Pons (tissue), 1 donor: ENCODE measurements at regions not wholly inside any gene's neighbourhood (a gene's known extent, or its start where the extent isn't known, plus 50 kb on each side); places are given as distances from the start of the nearest gene placed in this dataset.

Experiments
- DNase-seq: peaks from one replicate; pipeline ENCODE4 v3.0.0-alpha.2; 2016; ENCODE audit warnings: low spot score

DNA sequence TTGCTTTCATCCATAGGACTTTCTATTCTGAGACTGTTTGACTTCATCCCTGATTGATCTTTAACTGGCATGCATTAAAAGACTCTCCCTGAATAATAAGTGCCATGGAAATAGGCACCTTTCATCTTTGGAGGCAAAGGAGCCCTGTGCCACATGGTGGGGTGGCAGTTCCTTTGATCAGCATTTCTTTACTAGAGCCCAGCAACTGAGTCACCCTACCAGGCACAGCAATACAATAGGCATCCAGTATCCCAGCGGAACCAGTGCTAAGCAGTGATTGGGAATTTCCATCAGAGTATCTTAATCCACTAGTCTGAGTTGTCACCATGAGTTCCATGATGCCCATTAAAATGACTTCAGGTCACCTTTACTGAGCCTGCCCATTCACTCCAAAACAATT lies 476.1 kb upstream of the MPDZ start:
- DNase-seq, result no peak

DNA sequence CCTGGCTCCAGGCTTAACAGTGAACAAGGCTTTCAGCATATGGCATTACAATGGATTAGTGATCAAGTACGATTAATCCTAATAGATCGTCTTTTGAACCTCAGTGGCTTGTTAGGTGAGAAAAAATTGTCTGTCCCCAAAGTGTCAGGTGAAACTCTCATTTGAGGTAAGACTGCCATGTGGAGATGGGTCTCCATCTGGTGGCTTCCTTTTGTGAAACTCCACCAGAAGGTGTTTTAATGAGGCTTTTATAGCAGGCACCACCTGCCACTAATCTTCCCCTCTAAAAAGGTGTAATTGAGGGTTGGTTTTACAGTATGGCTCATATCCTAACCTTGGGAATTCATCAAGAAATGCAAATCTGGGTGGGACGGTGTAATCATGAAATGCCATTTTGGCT lies 471.1 kb upstream of the MPDZ start:
- DNase-seq, result no peak

DNA sequence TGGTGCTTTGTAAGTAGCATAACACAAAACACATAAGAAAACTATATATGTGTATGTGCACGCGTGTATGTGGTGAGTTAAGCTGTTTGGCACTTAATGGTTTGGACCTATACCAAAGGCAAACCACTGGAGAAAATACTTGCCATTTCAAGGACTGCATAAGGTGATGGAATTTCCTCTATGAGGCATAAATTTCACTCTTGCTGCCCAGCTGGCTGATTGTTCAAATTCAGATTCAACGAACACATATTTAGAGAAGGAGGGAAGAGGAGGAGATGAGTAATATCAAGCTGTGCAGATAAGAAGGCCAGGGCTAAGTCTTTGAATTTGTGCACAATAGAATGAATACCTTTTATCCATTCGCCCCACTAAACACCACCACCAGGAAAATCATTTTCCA lies 470.6 kb upstream of the MPDZ start:
- no peak for DNase-seq

DNA sequence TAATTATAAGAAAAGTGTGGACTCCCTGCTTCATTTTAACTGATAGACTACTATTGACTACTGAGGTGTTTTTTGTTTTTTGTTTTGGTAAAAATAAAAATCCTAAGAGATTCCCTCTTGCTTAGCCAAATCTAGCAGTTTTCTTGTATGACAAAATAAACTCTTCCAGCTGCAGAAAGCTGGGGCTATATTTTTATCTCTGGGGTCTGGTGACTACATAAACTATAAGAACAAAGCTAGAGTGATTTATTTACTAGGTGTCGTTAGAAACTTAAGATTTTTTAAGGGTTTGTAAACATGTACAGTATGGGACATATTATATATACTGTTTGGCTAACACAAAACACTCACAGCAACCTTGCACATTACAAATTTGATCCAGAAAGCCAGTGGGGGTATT lies 467.4 kb upstream of the MPDZ start:
- no peak for DNase-seq

DNA sequence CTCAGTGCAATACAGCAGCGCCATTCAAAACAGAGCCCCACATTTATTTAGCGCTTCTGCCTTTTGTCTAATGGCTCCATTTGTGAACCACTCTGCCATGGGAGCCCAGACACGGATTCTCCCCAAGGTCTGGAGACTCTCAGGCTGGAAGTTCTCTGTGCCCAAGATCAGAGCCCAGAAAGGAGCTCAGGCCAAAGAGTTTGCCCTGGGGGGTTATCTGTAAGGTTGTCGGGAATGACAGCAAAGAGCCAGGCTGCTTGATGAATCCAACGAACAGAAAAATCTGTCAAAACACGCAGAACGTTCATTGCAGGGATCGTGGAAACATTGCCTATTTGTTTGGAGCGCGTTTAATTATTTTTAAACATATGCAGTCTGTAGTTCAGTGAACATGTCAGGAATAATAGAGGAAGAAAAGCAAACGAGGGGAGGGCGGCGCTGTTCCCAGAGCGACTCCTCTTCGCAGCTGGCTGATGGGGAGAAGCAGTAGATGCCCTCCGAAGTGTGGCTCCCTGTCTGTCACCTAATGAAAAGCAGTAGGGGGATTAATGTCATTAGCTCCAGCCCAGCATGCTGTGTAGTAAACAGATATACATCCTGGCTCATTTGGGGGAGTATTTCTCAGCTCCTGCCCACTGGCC lies 464.9 kb upstream of the MPDZ start:
- DNase-seq, result no peak

DNA sequence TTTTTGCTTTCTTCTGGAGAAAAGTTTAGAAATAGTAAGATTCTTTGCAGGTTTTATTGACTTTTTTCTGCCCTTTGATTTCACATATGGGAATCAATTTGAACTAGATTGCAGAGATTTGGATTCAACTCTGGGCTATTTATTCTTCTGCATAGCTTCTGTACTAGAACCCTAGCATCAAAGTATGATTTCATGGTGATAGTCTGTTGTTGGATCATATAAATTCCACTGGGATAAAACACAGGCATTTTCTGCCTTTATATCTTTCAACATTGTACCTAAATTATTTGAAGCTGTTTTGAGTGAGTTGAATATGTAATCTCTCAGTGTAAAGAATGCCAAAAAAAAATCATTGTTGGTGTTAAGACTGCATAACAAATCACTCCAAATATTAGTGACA lies 458.4 kb upstream of the MPDZ start:
- no peak for DNase-seq

DNA sequence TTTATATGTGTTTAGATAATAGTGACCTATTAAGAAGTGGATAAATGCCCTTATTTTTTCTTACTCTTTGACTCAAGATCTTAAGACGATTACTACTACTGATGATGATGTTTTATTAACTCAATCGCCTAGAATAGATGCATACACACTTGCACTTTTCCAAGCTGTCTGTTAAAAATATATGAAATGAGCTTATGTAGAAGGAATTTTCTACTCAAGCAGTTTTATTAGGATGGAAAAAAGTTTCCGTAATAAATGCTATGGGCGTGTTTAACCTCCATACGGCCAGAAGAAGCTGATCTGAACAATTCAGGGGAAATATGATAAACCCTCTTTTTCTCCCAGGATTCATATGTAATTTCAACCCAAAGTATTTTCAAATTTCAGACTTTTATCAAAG lies 455.7 kb upstream of the MPDZ start:
- DNase-seq, result no peak

DNA sequence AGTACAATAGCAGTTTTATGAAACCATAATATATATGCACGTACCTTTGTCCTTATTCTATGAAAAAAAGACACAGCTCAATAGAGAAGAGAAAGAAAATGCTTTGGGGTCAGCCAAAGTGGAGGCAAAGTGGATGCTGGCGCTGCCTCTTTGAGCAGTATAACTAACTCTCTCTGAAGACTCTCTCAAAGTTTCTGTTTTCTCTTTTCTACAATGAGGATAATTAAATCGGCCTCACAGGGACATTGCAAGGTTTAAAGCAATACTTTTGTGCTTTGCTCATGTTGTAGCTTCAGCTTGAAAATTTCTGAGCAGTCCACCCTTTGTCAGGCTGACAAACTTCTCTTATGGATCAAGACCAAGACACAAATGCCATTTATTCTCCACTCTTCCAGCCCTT lies 455.1 kb upstream of the MPDZ start:
- DNase-seq, result no peak

DNA sequence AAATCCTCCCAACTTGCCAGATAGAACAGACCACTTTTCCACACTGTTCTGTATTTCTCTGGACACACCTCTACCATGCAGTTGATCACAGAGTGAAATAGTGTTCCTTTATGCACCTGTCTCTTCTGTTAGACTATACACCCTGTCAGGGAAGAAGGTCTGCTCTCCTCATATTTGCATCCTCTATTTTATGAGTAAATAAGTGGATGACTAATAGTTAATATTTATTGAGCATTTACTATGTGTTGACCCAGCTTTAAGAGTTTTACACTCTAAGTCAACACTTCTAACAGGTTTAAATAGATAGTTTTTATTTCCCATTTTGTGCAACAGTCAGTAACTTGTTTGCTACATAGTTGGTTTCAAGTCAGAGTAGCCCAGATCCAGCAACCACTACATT lies 452.8 kb upstream of the MPDZ start:
- no peak for DNase-seq

DNA sequence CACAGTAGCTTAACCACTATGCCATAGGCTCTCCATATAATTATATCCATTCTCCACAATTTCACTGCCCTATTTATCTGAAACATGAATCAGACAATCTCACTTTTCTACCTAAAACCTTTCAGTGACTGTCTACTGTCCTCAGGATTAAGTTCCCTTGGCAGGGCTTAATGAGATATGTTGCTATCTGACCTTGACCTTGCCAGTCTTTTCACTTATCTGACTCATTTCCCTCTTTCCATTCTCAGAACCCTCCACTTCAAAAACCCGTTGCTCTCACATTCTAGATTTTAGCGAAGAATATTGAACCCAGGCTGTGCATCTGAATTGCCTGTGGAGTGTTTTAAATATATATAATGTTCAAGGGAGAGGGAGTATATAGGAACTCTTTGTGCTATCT lies 452.1 kb upstream of the MPDZ start:
- DNase-seq, result no peak

DNA sequence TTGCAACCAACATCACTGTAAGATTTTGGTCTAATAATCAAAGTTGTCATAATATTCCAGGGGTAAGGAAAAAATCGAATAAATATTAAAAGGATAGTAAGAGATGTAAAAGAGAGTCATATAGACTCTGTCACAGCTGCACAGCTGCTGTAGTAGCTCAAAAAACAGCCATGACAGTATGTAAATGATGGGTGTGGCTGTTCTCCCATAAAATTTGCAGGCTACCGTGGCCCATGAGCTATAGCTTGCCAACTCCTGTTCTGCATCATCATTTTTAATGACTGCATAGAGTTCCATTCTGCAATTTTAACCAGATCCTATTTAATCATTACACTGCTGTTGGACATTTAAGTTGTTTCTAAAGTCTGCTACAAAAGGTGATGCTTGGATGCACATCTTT lies 450.5 kb upstream of the MPDZ start:
- DNase-seq, result no peak

DNA sequence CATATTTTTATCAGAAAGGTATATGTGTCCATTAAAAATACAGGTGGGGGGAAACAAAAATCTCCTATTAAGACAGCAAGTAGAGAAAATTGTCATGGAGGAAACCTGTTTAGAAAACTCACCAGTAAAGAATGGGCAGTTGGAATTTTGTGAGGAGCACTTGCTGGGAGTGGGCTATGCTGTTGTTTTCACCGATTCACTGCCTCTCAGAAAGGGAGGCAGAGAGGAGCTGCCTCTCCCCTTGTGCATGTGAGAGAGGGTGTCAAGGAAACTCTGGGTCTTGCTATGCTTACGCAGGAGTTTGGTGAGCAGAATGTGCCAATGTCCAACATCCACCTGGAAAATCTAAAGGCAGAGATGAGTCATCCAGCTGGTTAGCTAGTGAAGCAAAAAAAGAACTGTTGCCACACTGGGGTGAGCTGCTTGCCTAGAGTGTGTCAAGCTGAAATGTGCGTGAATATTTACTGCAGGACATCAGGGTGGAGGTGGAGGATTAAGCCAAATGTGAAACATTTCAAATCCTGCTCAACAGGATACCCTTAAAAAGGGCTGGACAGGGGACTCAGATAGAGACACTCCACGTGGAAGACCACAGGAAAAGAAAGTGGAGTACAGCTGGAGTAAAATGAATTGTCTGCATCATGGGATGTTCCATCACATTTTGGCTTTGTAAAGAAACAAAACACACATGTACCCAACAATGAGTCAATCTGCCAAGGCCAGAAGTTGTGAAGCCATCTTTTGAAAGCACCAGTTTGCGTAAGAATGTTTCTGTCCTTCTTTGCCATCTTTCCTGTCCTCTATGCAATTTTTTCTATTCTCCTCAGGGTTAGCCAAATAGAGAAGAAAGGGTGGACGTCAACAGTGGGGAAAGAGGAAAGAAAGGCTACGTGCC lies 449.7 kb upstream of the MPDZ start:
- DNase-seq, result no peak

DNA sequence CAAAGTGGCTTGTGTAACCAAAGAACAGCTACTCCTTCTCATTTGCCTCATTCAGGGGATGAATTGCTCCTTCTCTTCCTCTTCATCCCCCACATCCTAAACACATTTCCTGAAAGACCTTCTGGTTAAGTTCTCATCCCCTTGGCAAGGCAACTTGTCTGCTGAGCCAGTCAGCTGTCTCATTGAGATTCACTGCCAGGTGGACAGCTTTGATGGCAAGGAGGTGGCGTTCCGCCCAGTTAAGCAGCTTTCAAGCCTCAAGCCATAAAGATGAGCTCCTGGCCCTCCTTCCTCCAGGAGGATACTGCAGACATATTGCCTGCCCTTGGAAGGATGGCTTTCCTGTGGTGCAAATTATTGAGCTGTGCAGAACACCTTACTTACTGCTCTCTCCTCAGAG lies 448.6 kb upstream of the MPDZ start:
- DNase-seq, result peak; percentile 72

DNA sequence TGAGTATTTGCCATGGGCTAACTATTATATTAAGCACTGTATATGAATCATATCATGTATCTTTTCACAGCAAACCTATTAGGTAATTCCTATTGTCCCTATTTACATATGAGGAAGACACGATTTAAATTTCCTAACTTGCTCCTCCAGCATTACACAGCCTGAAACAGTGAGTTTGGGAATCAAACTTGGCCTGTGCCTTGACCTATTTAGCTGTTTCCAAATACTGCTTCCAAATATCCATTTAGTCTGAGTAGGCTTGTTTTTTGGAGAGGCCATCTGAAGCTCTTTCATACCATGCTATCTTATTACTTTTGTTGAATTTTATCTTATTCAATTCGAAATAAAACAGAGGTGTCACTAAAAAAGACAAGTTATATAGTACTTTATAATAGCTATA lies 447.3 kb upstream of the MPDZ start:
- DNase-seq, result no peak

DNA sequence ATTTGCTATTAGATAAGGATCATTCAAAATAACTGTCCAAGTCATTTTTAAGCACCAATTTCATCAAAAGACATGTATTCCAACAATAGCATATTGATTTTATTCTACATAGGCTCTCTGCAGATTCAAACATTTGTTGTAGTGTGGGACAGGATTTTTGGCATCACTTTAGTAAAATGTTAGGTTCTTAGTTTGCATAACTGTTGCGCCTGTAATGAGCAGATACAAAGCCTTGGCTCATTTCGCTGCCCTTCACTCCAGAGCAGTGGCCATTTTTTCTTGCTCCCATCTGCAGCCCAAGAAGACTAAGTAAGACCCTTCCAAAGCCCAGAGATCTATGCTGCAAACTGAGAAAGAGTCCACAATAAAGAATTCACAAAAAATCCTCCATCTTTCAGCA lies 446.0 kb upstream of the MPDZ start:
- no peak for DNase-seq

DNA sequence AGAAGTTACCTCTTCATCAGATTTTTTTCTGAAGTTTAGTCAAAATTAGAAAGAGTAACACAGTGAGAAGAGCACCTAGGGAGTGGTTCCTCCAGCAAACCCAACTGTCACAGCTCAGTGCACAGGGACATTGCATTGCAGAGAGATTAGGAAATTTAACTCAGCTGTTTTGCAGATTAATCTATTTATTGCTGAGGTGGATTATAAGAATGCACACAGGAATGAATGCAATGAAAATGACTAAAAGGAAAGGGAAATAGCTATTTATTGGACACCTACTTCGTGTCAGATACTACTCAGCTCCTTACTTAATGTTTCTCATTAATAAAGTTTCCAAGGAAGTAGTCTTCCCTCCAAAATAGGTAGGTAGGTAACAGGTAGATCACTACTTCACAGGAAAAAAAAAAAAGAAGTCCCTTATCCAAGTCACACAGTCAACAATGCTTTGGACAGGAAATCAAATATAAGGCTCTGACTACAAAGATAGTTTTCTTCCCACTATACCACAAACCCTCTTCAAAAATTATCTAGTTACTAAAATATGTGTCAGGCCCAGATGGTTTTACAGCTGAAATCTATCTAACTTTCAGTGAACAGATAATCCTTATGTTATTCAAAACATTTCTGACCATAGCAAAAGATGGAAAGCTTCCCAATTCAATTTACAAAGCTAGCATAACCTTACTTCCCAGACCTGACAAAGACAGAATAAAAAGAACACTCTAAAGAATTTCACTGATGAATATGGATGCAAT lies 442.2 kb upstream of the MPDZ start:
- DNase-seq, result no peak

DNA sequence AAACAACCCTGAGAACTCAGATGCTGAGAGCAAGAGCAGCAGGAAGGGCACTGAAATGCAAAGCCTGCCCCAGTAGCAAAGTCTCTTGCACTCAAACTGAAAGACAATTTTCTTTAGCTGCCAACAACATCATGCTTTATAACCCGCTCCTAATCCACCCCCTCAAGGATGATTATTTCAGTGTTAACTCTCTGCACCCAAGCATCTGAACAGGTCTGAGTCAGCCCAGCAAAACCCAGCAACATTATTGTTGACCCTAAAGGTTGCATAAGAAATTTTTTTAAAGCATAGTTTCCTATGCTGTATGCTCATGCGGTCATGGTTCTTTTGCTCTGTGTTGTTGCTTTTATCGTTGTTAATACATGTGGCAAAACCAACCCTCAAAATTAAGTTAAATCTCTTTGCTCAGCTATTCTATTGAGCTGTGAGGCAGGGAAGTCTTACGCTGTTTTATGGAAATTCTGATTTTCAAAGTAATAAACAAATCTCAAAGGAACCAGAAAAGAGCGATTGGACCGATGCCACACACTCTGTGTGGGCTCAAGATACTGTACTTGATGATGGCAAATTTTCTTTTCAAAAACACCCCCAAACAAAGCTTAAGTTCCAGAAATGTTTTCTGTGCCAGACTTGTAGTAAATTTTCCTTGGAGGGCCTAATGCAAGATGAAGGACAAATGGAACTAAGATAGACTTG lies 440.6 kb upstream of the MPDZ start:
- DNase-seq, result no peak

DNA sequence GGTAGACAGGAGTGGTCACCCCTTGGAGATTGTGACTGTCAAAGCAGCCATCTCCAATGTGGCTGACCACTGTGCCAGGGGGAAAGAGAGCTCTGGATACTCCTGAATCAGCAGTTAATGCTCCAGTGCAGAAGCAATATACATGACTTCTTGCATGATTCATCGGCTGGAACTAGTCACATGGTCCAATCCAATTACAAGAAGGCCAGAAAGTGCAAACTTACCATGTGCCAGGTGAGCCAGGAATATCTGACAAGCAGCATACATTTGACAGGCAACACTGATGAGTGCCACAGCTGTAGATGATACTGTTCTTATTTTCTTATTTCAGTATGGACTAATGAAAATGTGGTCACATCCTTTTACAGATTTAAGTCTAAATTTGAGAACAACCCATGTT lies 440.0 kb upstream of the MPDZ start:
- DNase-seq, result no peak

DNA sequence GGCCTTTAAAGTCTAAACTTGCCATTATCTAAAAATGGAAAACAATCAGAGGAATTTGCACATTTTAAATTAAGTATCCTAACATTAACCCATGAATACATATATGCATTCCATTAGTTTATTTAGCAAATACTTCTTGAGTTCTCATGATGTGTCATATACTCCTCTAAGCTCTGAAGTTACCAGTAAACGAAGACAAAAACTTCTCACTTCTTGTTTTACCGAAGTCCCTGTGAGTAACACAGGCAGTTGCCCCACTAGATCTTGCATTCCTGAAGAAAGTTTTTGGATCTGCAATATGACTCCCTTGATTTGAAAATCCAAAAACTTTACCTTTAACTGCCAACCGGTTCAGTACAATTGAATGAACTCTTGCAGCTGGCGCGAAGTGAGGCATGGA lies 439.0 kb upstream of the MPDZ start:
- no peak for DNase-seq

DNA sequence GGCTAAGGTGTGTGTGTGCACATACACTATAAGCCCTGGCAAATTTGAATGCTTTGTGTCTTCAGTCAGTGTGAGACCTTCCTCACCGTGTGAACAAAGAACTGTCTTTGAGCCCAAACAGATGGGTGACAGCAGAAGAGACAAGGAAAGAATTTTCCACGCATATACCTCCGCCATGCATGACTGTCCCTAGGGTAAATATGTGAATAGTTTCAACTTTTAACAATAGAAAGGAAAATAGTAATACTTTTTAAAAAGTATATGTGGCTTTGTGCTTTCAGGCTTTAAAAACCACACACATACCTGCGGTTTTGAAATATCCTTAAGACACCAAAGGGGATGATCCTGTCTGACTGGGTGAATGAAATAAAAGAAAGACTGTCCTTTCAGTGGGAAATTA lies 438.6 kb upstream of the MPDZ start:
- no peak for DNase-seq

DNA sequence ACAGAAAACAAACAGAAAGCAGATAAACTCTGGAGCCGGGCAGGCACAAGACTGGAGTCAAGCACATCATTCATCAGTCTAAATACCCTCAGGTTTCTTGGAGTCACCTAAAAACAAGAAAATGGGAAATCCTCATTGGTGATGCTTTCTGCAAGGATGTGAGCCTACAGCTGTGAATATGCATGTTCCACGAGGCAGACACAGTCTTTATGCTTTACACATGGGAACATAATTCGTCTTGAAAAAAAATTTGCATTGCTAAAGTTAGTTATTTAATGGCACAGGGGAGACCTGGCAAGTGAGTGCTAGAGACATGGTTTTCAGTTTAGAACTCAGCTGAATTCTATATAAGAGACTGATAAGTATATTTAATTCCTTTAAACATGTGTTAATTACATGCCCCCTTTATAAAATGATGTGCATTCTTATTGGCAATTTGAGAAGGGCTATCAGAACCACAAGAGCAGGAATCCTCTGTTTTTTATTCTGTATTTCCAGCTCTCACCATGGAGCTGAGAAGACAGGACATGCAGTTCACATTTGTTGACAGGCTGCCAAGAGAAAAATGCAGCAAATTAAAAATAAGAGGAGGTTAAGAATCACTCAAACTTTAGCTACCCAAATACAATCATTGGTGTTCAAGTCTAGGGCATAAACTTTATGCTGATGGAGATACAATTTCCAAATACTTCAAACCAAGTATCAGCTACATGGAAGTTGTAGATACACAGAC lies 438.0 kb upstream of the MPDZ start:
- no peak for DNase-seq
